NCI-H2196 (cell line): ENCODE measurements at regions not wholly inside any gene's neighbourhood (a gene's known extent, or its start where the extent isn't known, plus 50 kb on each side); places are given as distances from the start of the nearest gene placed in this dataset.
"Not testable (repeated sequence)": the region's sequence is repeated elsewhere in the genome, so short reads cannot be mapped to it uniquely, and the experiment has no call there.

Source experiments
- DNase-seq: peaks from one replicate; lab custom pipeline; 2025; ENCODE audit not compliant: unreplicated experiment; lab: John Stamatoyannopoulos, UW

- DNase-seq = no peak
Observed at GRCh38 chr4:126752126-126752525, 880.6 kb upstream of the INTU start.

- DNase-seq = no peak
Observed at GRCh38 chr4:126752702-126753101, 880.1 kb upstream of the INTU start.

GRCh38 chr4:126753592-126753991, 879.2 kb upstream of the INTU start:
- DNase-seq = no peak

- DNase-seq = no peak
Observed at GRCh38 chr4:126755506-126755905, 877.3 kb upstream of the INTU start.

- DNase-seq = no peak
Observed at GRCh38 chr4:126756050-126756829, 876.5 kb upstream of the INTU start.

- no peak for DNase-seq
Observed at GRCh38 chr4:126757219-126757618, 875.5 kb upstream of the INTU start.

- DNase-seq = no peak
Observed at GRCh38 chr4:126758493-126758892, 874.3 kb upstream of the INTU start.

- no peak for DNase-seq
Observed at GRCh38 chr4:126761947-126762662, 870.7 kb upstream of the INTU start.

GRCh38 chr4:126762663-126763247, 870.0 kb upstream of the INTU start:
- DNase-seq = no peak

GRCh38 chr4:126766241-126766640, 866.5 kb upstream of the INTU start:
- DNase-seq = no peak

GRCh38 chr4:126768338-126768737, 864.4 kb upstream of the INTU start:
- no peak for DNase-seq

GRCh38 chr4:126770811-126771553, 861.8 kb upstream of the INTU start:
- DNase-seq = not testable (repeated sequence)

- not testable (repeated sequence) for DNase-seq
Observed at GRCh38 chr4:126771618-126772017, 861.1 kb upstream of the INTU start.

GRCh38 chr4:126772662-126773061, 860.1 kb upstream of the INTU start:
- DNase-seq = no peak

GRCh38 chr4:126775485-126776106, 857.2 kb upstream of the INTU start:
- no peak for DNase-seq

GRCh38 chr4:126776361-126776760, 856.4 kb upstream of the INTU start:
- DNase-seq = no peak

- no peak for DNase-seq
Observed at GRCh38 chr4:126777649-126778048, 855.1 kb upstream of the INTU start.

GRCh38 chr4:126778348-126778747, 854.4 kb upstream of the INTU start:
- no peak for DNase-seq

- no peak for DNase-seq
Observed at GRCh38 chr4:126779001-126779400, 853.8 kb upstream of the INTU start.

GRCh38 chr4:126779436-126780166, 853.2 kb upstream of the INTU start:
- no peak for DNase-seq
